Muscle layer of duodenum (tissue), 2 donors: ENCODE measurements at regions not wholly inside any gene's neighbourhood (a gene's known extent, or its start where the extent isn't known, plus 50 kb on each side); places are given as distances from the start of the nearest gene placed in this dataset.

Experiments used
- H3K27ac ChIP-seq: one replicate; pipeline ENCODE4 v1.7.0; 2013; ENCODE audit warnings: mild to moderate bottlenecking, low read length
- H3K27me3 ChIP-seq: one replicate; pipeline ENCODE4 v1.7.0; 2013; ENCODE audit warnings: low read depth, mild to moderate bottlenecking, control low read depth, low read length
- H3K36me3 ChIP-seq, 2 donors: one replicate each; pipeline ENCODE4 v1.7.0; 2013; ENCODE audit warnings: low read length in 2 of 2, control low read depth in 1 of 2, mild to moderate bottlenecking in 1 of 2; ENCODE audit not compliant: insufficient read depth in 2 of 2, control insufficient read depth in 1 of 2
- H3K4me1 ChIP-seq, 2 donors: one replicate each; pipeline ENCODE4 v1.7.0; 2013; ENCODE audit warnings: low read length in 2 of 2, mild to moderate bottlenecking in 2 of 2, control low read depth in 1 of 2, moderate library complexity in 1 of 2; ENCODE audit not compliant: insufficient read depth in 2 of 2, control insufficient read depth in 1 of 2
- H3K4me3 ChIP-seq, 2 donors: one replicate each; pipeline ENCODE4 v1.7.0; 2013; ENCODE audit warnings: low read length in 2 of 2, low read depth in 1 of 2, mild to moderate bottlenecking in 1 of 2
- H3K9me3 ChIP-seq, 2 donors: one replicate each; pipeline ENCODE4 v1.7.0; 2013; ENCODE audit warnings: low read length in 2 of 2, control low read depth in 1 of 2, mild to moderate bottlenecking in 1 of 2; ENCODE audit not compliant: control insufficient read depth in 1 of 2
- donor health status: healthy.

DNA sequence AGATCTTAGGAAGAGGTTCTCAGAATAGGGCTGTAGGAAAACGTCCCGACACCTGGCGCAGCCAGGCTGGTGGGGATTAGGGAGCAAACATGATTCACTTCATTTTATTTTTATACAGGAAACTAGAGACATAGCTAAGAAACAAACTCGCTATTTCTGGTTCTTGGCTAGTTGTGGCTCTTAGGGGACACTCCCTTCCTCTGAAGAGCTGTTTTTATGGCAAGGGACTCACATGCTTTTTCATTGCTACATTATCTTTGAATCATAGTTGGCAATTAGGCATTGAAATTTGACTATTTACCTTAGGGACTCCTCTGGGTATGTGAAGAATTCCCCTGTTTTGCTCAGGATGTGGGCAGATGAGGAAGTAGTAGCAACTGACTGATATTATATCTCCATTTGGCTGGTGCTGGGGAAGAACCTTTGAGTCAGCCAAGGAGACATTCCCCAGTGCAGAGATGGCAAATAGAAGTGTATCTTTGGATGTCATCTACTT is 174.5 kb downstream of the SMIM20 start:
- H3K27me3 ChIP-seq, result no peaks in the 10 kb centered on the region
- peaks cover 5 to 8% of the 10 kb centered on the region in 2 donors for H3K9me3 ChIP-seq
- H3K36me3 ChIP-seq, result no peaks in the 10 kb centered on the region
- H3K4me1 ChIP-seq, result peaks cover 0 to 7% of the 10 kb centered on the region in 2 donors
- H3K4me3 ChIP-seq, result no peak overlapping the region
- no peak overlapping the region for H3K27ac ChIP-seq

DNA sequence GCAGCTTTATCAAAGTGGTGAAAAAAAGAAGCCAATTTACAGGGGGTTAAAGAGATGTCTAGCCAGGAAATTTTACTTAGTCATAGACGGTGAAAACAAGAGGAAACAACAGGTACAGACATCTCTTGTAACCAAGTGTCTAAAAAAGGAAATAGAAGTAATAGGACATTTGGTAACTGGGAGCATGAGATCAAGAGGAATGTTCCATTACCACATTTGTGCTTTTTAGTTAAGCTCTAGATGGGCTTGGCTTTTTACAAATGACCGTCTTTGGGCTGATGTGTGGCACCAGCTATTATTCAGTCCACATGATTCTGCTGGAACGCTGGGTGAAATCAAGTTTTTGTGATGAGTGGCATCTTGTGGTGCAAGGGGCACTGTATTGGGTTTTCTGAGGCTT is 179.5 kb downstream of the SMIM20 start:
- no peaks in the 10 kb centered on the region for H3K36me3 ChIP-seq
- H3K4me1 ChIP-seq, result no peaks in the 10 kb centered on the region
- H3K9me3 ChIP-seq, result peaks cover 5 to 8% of the 10 kb centered on the region in 2 donors
- no peak overlapping the region for H3K27ac ChIP-seq
- no peaks in the 10 kb centered on the region for H3K27me3 ChIP-seq
- H3K4me3 ChIP-seq, result no peak overlapping the region

DNA sequence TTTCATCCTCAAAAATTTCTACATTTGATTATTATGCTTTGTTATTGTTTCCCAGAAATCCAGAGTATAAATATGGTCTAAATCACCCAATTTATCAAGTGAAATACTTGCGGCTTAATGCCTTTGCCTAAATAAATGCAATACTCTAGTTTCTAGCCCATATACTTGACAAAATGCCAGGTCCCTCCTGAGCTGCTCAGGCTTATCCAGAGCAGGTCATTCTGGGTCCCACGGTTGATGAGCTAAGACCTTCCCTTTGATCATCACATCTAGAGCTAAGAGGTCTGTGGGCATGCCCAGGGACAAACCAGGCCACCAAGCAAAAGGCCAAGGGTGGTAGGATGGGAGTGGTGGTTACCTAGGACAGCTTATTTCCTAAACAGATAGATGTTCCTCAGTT is 180.1 kb downstream of the SMIM20 start:
- peaks cover 5 to 8% of the 10 kb centered on the region in 2 donors for H3K9me3 ChIP-seq
- no peak overlapping the region for H3K4me3 ChIP-seq
- no peaks in the 10 kb centered on the region for H3K4me1 ChIP-seq
- H3K36me3 ChIP-seq, result no peaks in the 10 kb centered on the region
- H3K27me3 ChIP-seq, result no peaks in the 10 kb centered on the region
- no peak overlapping the region for H3K27ac ChIP-seq

DNA sequence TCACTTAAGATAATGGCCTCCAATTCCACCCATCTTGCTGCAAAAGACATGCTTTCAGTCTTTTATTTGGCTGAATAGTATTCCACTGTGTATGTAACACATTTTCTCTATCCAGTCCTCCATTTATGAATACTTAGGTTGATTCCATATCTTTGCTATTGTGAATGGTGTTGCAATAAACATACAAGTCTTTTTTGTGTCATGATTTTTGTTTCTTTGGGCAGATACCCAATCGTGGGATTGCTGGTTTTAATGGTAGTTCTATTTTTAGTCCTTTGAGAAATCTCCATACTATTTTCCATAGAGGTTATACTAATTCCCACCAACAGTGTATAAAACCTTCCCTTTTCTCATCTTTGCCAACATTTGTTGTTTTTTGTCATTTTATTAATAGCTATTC is 180.9 kb downstream of the SMIM20 start:
- Histone ChIP-seq H3K27me3 (no peaks in the 10 kb centered on the region), H3K9me3 (peaks cover 5 to 13% of the 10 kb centered on the region in 2 donors), H3K27ac (no peak overlapping the region), H3K36me3 (no peaks in the 10 kb centered on the region), H3K4me3 (no peak overlapping the region), H3K4me1 (no peaks in the 10 kb centered on the region)

DNA sequence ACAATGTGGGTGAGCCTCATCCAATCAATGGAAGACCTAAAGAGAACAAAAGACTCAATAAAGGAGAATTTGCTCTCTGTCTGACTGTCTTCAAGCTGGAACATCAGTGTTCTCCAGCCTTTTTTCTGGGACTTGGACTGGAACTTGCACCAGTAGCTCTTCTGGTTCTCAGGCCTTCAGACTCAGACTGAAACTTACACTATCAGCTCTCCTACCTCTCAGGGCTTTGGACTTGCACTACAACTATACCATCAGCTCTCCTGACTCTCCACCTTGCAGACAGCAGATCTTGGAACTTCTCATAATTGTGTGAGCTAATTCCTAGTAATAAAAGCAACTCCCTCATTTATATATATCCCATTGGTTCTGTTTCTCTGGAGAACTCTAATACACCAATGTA is 185.9 kb downstream of the SMIM20 start:
- no peak overlapping the region for H3K4me3 ChIP-seq
- H3K36me3 ChIP-seq, result no peaks in the 10 kb centered on the region
- H3K4me1 ChIP-seq, result no peaks in the 10 kb centered on the region
- H3K9me3 ChIP-seq, result peaks cover 0 to 5% of the 10 kb centered on the region in 2 donors
- H3K27me3 ChIP-seq, result no peaks in the 10 kb centered on the region
- H3K27ac ChIP-seq, result no peak overlapping the region

DNA sequence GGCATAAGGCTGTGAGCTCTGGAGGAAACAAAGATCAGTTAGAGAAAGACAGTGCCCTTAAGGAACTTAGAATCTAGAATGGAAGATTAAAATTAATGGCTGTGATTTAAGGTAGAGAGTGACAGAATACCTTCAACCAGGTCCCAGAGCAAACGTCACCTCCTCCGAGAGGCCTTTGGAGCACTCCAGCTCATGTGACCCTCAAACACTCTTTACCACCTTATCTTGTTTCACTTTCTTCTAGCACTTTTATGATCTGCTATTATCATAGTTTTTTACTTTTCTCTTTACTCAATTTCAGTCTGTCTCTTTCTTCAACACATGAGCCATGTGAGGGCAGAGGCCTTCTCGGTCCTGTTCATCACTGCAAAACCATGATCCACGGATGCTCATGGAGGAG is 187.0 kb downstream of the SMIM20 start:
- Histone ChIP-seq H3K9me3 (peaks cover 0 to 5% of the 10 kb centered on the region in 2 donors), H3K4me1 (peaks cover under 1 to 1% of the 10 kb centered on the region in 2 donors), H3K27me3 (no peaks in the 10 kb centered on the region), H3K36me3 (no peaks in the 10 kb centered on the region), H3K27ac (no peak overlapping the region), H3K4me3 (no peak overlapping the region)

DNA sequence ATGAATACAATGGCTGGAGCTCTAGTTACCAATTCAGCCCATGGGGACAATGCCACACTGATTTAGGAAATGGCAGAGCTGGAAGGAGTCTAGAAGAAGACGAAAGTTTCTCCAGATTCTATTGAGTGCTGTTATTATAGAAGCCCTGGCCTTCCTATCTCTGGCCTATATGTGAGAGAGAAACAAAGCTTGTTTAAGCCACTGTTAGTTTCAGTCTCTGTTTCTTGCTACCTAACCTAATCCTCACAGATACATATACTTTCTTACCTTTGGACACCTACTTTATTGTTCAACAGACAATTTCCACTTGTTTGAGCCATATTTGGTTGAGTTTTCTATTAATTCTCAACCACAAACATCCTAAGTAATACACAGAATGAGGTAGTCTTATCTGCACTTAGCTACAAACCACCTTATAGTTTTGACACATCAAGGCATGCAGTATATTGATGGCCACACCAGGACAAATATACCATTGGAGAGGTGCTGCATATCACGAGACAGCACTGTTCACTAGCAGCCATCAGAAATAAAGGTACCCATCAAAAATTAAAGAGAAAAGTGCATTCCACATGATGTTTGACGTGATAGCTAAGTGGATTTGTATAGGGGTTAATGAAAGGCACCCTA is 190.2 kb downstream of the SMIM20 start:
- Histone ChIP-seq H3K4me3 (no peak overlapping the region), H3K27ac (no peak overlapping the region), H3K9me3 (peaks cover 0 to 5% of the 10 kb centered on the region in 2 donors), H3K4me1 (peaks cover 3 to 13% of the 10 kb centered on the region in 2 donors), H3K36me3 (no peaks in the 10 kb centered on the region), H3K27me3 (no peaks in the 10 kb centered on the region)

DNA sequence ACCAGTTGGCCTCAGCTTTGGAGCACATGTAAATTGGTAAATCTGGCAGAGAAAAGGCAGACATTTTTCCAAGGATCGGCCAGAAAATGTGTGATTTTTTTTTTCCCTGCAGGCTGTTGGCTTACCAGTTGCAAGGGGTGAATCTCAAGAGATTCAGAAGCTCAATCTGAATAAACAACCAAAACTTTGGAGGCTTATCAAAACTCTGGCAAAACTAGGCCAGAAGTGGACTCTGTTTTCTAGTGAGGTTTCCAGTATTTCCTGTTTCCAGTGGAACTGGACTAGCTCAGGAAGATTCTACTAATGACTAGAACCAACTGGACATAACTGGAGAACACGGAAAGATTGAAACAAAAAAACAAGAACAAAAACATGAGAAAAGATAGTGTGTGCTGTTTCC is 191.3 kb downstream of the SMIM20 start:
- peaks cover 3 to 13% of the 10 kb centered on the region in 2 donors for H3K4me1 ChIP-seq
- H3K4me3 ChIP-seq, result no peak overlapping the region
- H3K9me3 ChIP-seq, result no peaks in the 10 kb centered on the region
- H3K27me3 ChIP-seq, result no peaks in the 10 kb centered on the region
- H3K36me3 ChIP-seq, result no peaks in the 10 kb centered on the region
- no peak overlapping the region for H3K27ac ChIP-seq

DNA sequence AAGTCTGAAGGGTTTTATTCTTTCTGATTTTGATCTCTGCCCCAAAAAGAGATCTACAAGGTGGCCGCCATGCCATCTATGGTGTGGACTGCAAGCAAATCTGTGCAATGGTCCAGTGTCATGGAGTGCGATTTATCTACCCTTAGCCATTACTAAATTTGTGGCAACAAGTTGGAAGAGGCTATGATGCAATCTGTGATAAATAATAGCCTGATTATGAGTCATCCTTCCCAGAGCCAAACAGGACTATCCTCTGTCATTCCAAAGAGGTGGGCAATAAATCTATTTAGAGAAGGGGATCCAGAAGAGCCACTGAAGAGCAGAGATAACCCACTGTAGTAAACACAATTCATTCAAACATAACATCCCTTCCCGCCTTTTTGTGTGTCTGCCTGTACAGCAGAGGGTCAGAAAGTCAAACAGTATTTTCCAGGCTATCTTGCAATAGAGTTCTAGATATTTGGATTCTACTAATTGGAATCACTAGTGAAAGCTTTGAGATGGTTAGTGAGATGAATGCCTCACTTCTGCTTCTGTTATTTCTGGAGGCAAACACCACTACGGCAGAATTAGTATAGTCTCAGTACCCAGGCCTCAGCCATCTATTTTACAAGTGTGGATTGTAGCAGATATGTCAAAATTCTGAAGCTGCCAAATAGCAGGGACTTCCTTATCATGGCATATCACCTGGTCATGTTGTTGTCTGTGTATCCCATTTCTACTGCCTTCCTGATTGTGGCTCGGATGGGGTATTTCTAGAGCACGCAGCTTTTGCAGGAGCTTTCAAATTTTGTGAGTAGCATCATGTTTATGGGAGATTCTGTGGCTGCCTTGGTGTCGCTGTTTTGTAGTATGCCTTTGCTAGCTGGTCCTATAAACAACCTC is 192.0 kb downstream of the SMIM20 start:
- Histone ChIP-seq H3K27me3 (no peaks in the 10 kb centered on the region), H3K36me3 (no peaks in the 10 kb centered on the region), H3K4me3 (no peak overlapping the region), H3K9me3 (no peaks in the 10 kb centered on the region), H3K4me1 (peaks cover 3 to 13% of the 10 kb centered on the region in 2 donors), H3K27ac (no peak overlapping the region)

DNA sequence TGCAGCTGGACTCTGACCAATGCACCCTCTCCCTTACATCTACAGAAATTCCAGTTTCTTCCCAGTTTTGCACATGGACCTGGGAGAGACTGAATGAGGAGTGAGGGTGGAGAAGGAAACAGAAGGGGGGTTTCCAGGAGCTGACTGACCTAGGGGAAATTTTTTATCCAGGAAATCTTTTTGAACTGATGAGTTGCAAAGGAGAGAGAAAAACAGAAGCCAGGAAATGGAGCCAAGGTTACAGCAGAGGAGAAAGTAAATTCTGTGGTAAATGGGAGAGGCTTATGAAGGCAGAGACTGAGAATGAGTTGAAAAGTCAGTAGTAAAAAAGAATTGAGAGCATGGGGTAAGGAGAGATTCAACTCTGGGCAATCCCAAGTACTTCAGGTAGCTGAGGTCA is 192.8 kb downstream of the SMIM20 start:
- Histone ChIP-seq H3K36me3 (no peaks in the 10 kb centered on the region), H3K4me3 (no peak overlapping the region), H3K27ac (no peak overlapping the region), H3K27me3 (no peaks in the 10 kb centered on the region), H3K4me1 (peaks cover 3 to 13% of the 10 kb centered on the region in 2 donors), H3K9me3 (no peaks in the 10 kb centered on the region)

DNA sequence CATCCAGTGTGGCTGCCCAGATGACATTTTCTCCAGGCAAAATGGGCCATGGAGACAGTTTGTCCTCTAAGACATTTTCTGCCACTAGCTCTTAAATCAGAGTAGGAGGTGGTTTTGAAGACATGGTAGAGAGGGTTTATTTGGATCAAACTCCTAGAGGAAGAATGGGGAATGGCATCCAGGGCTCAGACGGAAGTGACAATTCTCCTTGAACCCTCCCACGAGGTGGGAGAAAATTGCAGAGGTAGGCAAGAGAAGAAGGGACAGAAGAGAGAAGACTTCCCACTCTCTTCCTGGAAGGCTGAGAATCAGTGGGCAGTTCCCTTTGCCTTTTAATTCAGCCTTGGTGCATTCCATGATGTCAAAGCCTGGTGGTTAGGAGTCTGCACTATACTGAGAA is 194.0 kb downstream of the SMIM20 start:
- Histone ChIP-seq H3K4me1 (peaks cover 3 to 13% of the 10 kb centered on the region in 2 donors), H3K36me3 (no peaks in the 10 kb centered on the region), H3K9me3 (peaks cover under 1 to 2% of the 10 kb centered on the region in 2 donors), H3K27me3 (no peaks in the 10 kb centered on the region), H3K4me3 (no peak overlapping the region), H3K27ac (no peak overlapping the region)
